PC-9 (cell line): ENCODE measurements at regions not wholly inside any gene's neighbourhood (a gene's known extent, or its start where the extent isn't known, plus 50 kb on each side); places are given as distances from the start of the nearest gene placed in this dataset.

ENCODE experiments used
- CTCF ChIP-seq: fragments of 200-600 bp; sonication (generic); conservative IDR thresholded peaks from 2 replicates; pipeline ENCODE4 v1.6.1; 2017; ENCODE audit warnings: mixed run types, antibody characterized with exemption, mild to moderate bottlenecking, moderate library complexity
- EZH2 ChIP-seq: fragments of 200-600 bp; sonication (generic); IDR thresholded peaks from 2 replicates; pipeline ENCODE4 v1.8.0; 2017; ENCODE audit warnings: antibody characterized with exemption, low read depth

GRCh38 chr18:78856569-78857313, 122.9 kb upstream of the SALL3 start:
- TF ChIP-seq CTCF (no peak), EZH2 (no peak)
